ENCODE measurements at regions not wholly inside any gene's neighbourhood (a gene's known extent, or its start where the extent isn't known, plus 50 kb on each side); places are given as distances from the start of the nearest gene placed in this dataset.

DNA sequence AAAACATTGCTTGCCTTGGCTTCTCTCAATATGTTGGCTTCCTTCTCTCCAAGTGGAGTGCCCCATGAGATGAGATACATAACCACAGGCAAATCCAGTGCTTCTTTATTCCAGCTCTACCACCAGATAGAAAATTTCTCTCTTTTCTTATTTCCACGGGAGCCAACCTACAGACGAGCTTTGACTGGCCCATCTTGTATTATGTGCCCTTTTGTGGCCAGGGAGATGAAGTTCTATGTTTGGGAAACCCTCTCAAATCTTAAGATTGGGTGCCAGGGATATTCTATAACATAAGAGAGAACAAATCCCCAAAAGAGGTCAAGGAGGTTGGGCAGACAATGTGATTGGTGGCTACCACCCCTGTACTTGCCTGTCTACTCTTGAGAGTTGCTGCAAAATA is 351.8 kb downstream of the ZNF326 start:
- TF ChIP-seq POLR2A (IDR thresholded peaks at IDR 0.05; ENCODE audit: low read depth, low read length): no peak
- TF ChIP-seq POLR2AphosphoS5 (IDR thresholded peaks at IDR 0.05; ENCODE audit: low read depth, low read length): no peak
- no peak for TF ChIP-seq SPI1 (IDR thresholded peaks at IDR 0.05; ENCODE audit: low read depth, low read length)
- no peak for TF ChIP-seq TAF1 (IDR thresholded peaks at IDR 0.05; ENCODE audit: low read depth, low read length)
- no peak for TF ChIP-seq POU2F2 (IDR thresholded peaks at IDR 0.05; ENCODE audit: low read depth, low read length)
- TF ChIP-seq PAX5 (IDR thresholded peaks at IDR 0.05; ENCODE audit: insufficient read depth, low read length, severe bottlenecking): no peak
